Prostate gland (tissue), 2 donors: ENCODE measurements at regions not wholly inside any gene's neighbourhood (a gene's known extent, or its start where the extent isn't known, plus 50 kb on each side); places are given as distances from the start of the nearest gene placed in this dataset.

ENCODE experiments used
- CTCF ChIP-seq, 4 experiments: fragments of 200-600 bp in 2 of 4; fragments of 450-650 bp in 2 of 4; sonication (generic) in 2 of 4; IDR thresholded peaks; 1 replicate in 3 of 4; 2 replicates in 1 of 4; pipeline ENCODE4 v1.5.1; 2016 to 2019; ENCODE audit warnings: antibody characterized with exemption in 4 of 4, mild to moderate bottlenecking in 2 of 4, moderate library complexity in 2 of 4
- POLR2A ChIP-seq: fragments of 450-650 bp; IDR thresholded peaks from one replicate; pipeline ENCODE4 v1.6.1; 2016; ENCODE audit warnings: antibody characterized with exemption, mild to moderate bottlenecking
- POLR2AphosphoS5 ChIP-seq: sonication (generic); formaldehyde crosslinking; IDR thresholded peaks from one replicate; pipeline ENCODE4 v1.6.1; 2017; ENCODE audit warnings: antibody characterized with exemption

- TF ChIP-seq CTCF (IDR thresholded peaks at IDR 0.05) (no peak), POLR2A (no peak), POLR2AphosphoS5 (no peak)
These were observed 485.2 kb downstream of the FBXO15 start for GRCh38 chr18:73662421-73662820.
